ENCODE measurements at regions not wholly inside any gene's neighbourhood (a gene's known extent, or its start where the extent isn't known, plus 50 kb on each side); places are given as distances from the start of the nearest gene placed in this dataset.

GRCh38 chr4:124480061-124480460, 232.5 kb downstream of the ANKRD50 start:
- peaks cover 0 to 5% of the 10 kb centered on the region in 2 donors for H3K4me1 ChIP-seq (ENCODE audit: control insufficient read depth in 1 of 2, insufficient read depth in 2 of 2, low read length in 2 of 2)
- no peak overlapping the region for H3K27ac ChIP-seq (ENCODE audit: low read length)
- H3K36me3 ChIP-seq (ENCODE audit: control insufficient read depth in 1 of 2, insufficient read depth in 2 of 2, low read length in 2 of 2), result no peaks in the 10 kb centered on the region
- H3K4me3 ChIP-seq (ENCODE audit: low read depth in 1 of 2, low read length in 2 of 2), result no peak overlapping the region
- no peaks in the 10 kb centered on the region for H3K27me3 ChIP-seq (ENCODE audit: low read depth, low read length)
- no peaks in the 10 kb centered on the region for H3K9me3 ChIP-seq (ENCODE audit: control insufficient read depth in 1 of 2, low read length in 2 of 2)

- no peaks in the 10 kb centered on the region for H3K27me3 ChIP-seq (ENCODE audit: low read depth, low read length)
- H3K36me3 ChIP-seq (ENCODE audit: control insufficient read depth in 1 of 2, insufficient read depth in 2 of 2, low read length in 2 of 2), result no peaks in the 10 kb centered on the region
- H3K27ac ChIP-seq (ENCODE audit: low read length), result no peak overlapping the region
- H3K4me1 ChIP-seq (ENCODE audit: control insufficient read depth in 1 of 2, insufficient read depth in 2 of 2, low read length in 2 of 2), result peaks cover 0 to 5% of the 10 kb centered on the region in 2 donors
- no peaks in the 10 kb centered on the region for H3K9me3 ChIP-seq (ENCODE audit: control insufficient read depth in 1 of 2, low read length in 2 of 2)
- H3K4me3 ChIP-seq (ENCODE audit: low read depth in 1 of 2, low read length in 2 of 2), result no peak overlapping the region
These were observed 231.4 kb downstream of the ANKRD50 start for GRCh38 chr4:124481123-124481522.

- no peak overlapping the region for H3K27ac ChIP-seq (ENCODE audit: low read length)
- H3K9me3 ChIP-seq (ENCODE audit: control insufficient read depth in 1 of 2, low read length in 2 of 2), result no peaks in the 10 kb centered on the region
- H3K4me1 ChIP-seq (ENCODE audit: control insufficient read depth in 1 of 2, insufficient read depth in 2 of 2, low read length in 2 of 2), result peaks cover 0 to 4% of the 10 kb centered on the region in 2 donors
- no peaks in the 10 kb centered on the region for H3K27me3 ChIP-seq (ENCODE audit: low read depth, low read length)
- H3K36me3 ChIP-seq (ENCODE audit: control insufficient read depth in 1 of 2, insufficient read depth in 2 of 2, low read length in 2 of 2), result no peaks in the 10 kb centered on the region
- no peak overlapping the region for H3K4me3 ChIP-seq (ENCODE audit: low read depth in 1 of 2, low read length in 2 of 2)
These were observed 229.3 kb downstream of the ANKRD50 start for GRCh38 chr4:124483048-124483906.

- no peaks in the 10 kb centered on the region for H3K36me3 ChIP-seq (ENCODE audit: control insufficient read depth in 1 of 2, insufficient read depth in 2 of 2, low read length in 2 of 2)
- H3K9me3 ChIP-seq (ENCODE audit: control insufficient read depth in 1 of 2, low read length in 2 of 2), result no peaks in the 10 kb centered on the region
- H3K27me3 ChIP-seq (ENCODE audit: low read depth, low read length), result no peaks in the 10 kb centered on the region
- no peak overlapping the region for H3K4me3 ChIP-seq (ENCODE audit: low read depth in 1 of 2, low read length in 2 of 2)
- H3K4me1 ChIP-seq (ENCODE audit: control insufficient read depth in 1 of 2, insufficient read depth in 2 of 2, low read length in 2 of 2), result no peaks in the 10 kb centered on the region
- no peak overlapping the region for H3K27ac ChIP-seq (ENCODE audit: low read length)
These were observed 228.5 kb downstream of the ANKRD50 start for GRCh38 chr4:124484008-124484407.

- H3K27ac ChIP-seq (ENCODE audit: low read length), result no peak overlapping the region
- H3K4me3 ChIP-seq (ENCODE audit: low read depth in 1 of 2, low read length in 2 of 2), result no peak overlapping the region
- H3K4me1 ChIP-seq (ENCODE audit: control insufficient read depth in 1 of 2, insufficient read depth in 2 of 2, low read length in 2 of 2), result no peaks in the 10 kb centered on the region
- H3K36me3 ChIP-seq (ENCODE audit: control insufficient read depth in 1 of 2, insufficient read depth in 2 of 2, low read length in 2 of 2), result no peaks in the 10 kb centered on the region
- H3K27me3 ChIP-seq (ENCODE audit: low read depth, low read length), result no peaks in the 10 kb centered on the region
- H3K9me3 ChIP-seq (ENCODE audit: control insufficient read depth in 1 of 2, low read length in 2 of 2), result no peaks in the 10 kb centered on the region
These were observed 227.6 kb downstream of the ANKRD50 start for GRCh38 chr4:124484940-124485339.

- Histone ChIP-seq H3K4me1 (ENCODE audit: control insufficient read depth in 1 of 2, insufficient read depth in 2 of 2, low read length in 2 of 2) (no peaks in the 10 kb centered on the region), H3K4me3 (ENCODE audit: low read depth in 1 of 2, low read length in 2 of 2) (no peak overlapping the region), H3K27me3 (ENCODE audit: low read depth, low read length) (no peaks in the 10 kb centered on the region), H3K27ac (ENCODE audit: low read length) (no peak overlapping the region), H3K9me3 (ENCODE audit: control insufficient read depth in 1 of 2, low read length in 2 of 2) (no peaks in the 10 kb centered on the region), H3K36me3 (ENCODE audit: control insufficient read depth in 1 of 2, insufficient read depth in 2 of 2, low read length in 2 of 2) (no peaks in the 10 kb centered on the region)
These were observed 226.1 kb downstream of the ANKRD50 start for GRCh38 chr4:124486423-124486822.

- H3K36me3 ChIP-seq (ENCODE audit: control insufficient read depth in 1 of 2, insufficient read depth in 2 of 2, low read length in 2 of 2), result no peaks in the 10 kb centered on the region
- no peaks in the 10 kb centered on the region for H3K9me3 ChIP-seq (ENCODE audit: control insufficient read depth in 1 of 2, low read length in 2 of 2)
- no peak overlapping the region for H3K27ac ChIP-seq (ENCODE audit: low read length)
- no peaks in the 10 kb centered on the region for H3K27me3 ChIP-seq (ENCODE audit: low read depth, low read length)
- peaks cover 0 to 4% of the 10 kb centered on the region in 2 donors for H3K4me1 ChIP-seq (ENCODE audit: control insufficient read depth in 1 of 2, insufficient read depth in 2 of 2, low read length in 2 of 2)
- no peak overlapping the region for H3K4me3 ChIP-seq (ENCODE audit: low read depth in 1 of 2, low read length in 2 of 2)
These were observed 224.9 kb downstream of the ANKRD50 start for GRCh38 chr4:124487651-124488050.

- Histone ChIP-seq H3K4me1 (ENCODE audit: control insufficient read depth in 1 of 2, insufficient read depth in 2 of 2, low read length in 2 of 2) (peaks cover 0 to 4% of the 10 kb centered on the region in 2 donors), H3K27me3 (ENCODE audit: low read depth, low read length) (no peaks in the 10 kb centered on the region), H3K36me3 (ENCODE audit: control insufficient read depth in 1 of 2, insufficient read depth in 2 of 2, low read length in 2 of 2) (no peaks in the 10 kb centered on the region), H3K9me3 (ENCODE audit: control insufficient read depth in 1 of 2, low read length in 2 of 2) (no peaks in the 10 kb centered on the region), H3K4me3 (ENCODE audit: low read depth in 1 of 2, low read length in 2 of 2) (no peak overlapping the region), H3K27ac (ENCODE audit: low read length) (no peak overlapping the region)
These were observed 221.0 kb downstream of the ANKRD50 start for GRCh38 chr4:124491361-124492145.

GRCh38 chr4:124499261-124499660, 213.3 kb downstream of the ANKRD50 start:
- Histone ChIP-seq H3K36me3 (ENCODE audit: control insufficient read depth in 1 of 2, insufficient read depth in 2 of 2, low read length in 2 of 2) (no peaks in the 10 kb centered on the region), H3K27me3 (ENCODE audit: low read depth, low read length) (no peaks in the 10 kb centered on the region), H3K27ac (ENCODE audit: low read length) (no peak overlapping the region), H3K9me3 (ENCODE audit: control insufficient read depth in 1 of 2, low read length in 2 of 2) (no peaks in the 10 kb centered on the region), H3K4me1 (ENCODE audit: control insufficient read depth in 1 of 2, insufficient read depth in 2 of 2, low read length in 2 of 2) (no peaks in the 10 kb centered on the region), H3K4me3 (ENCODE audit: low read depth in 1 of 2, low read length in 2 of 2) (no peak overlapping the region)

GRCh38 chr4:124501576-124501975, 211.0 kb downstream of the ANKRD50 start:
- no peaks in the 10 kb centered on the region for H3K36me3 ChIP-seq (ENCODE audit: control insufficient read depth in 1 of 2, insufficient read depth in 2 of 2, low read length in 2 of 2)
- H3K27ac ChIP-seq (ENCODE audit: low read length), result no peak overlapping the region
- H3K4me1 ChIP-seq (ENCODE audit: control insufficient read depth in 1 of 2, insufficient read depth in 2 of 2, low read length in 2 of 2), result no peaks in the 10 kb centered on the region
- H3K9me3 ChIP-seq (ENCODE audit: control insufficient read depth in 1 of 2, low read length in 2 of 2), result no peaks in the 10 kb centered on the region
- no peaks in the 10 kb centered on the region for H3K27me3 ChIP-seq (ENCODE audit: low read depth, low read length)
- no peak overlapping the region for H3K4me3 ChIP-seq (ENCODE audit: low read depth in 1 of 2, low read length in 2 of 2)

- Histone ChIP-seq H3K27ac (ENCODE audit: low read length) (no peak overlapping the region), H3K4me1 (ENCODE audit: control insufficient read depth in 1 of 2, insufficient read depth in 2 of 2, low read length in 2 of 2) (no peaks in the 10 kb centered on the region), H3K4me3 (ENCODE audit: low read depth in 1 of 2, low read length in 2 of 2) (no peak overlapping the region), H3K36me3 (ENCODE audit: control insufficient read depth in 1 of 2, insufficient read depth in 2 of 2, low read length in 2 of 2) (no peaks in the 10 kb centered on the region), H3K9me3 (ENCODE audit: control insufficient read depth in 1 of 2, low read length in 2 of 2) (no peaks in the 10 kb centered on the region), H3K27me3 (ENCODE audit: low read depth, low read length) (no peaks in the 10 kb centered on the region)
These were observed 208.1 kb downstream of the ANKRD50 start for GRCh38 chr4:124504431-124504830.
